GM12878 (cell line): ENCODE measurements at regions not wholly inside any gene's neighbourhood (a gene's known extent, or its start where the extent isn't known, plus 50 kb on each side); places are given as distances from the start of the nearest gene placed in this dataset.

Experiments
- ATAC-seq: fragments of 200-7000 bp; cut with Tn5 transposase; 3 replicates; pipeline ENCODE4 v1.9.1; 2020; ENCODE audit warnings: mild to moderate bottlenecking, moderate library complexity
- BruUV-seq: library from RNA; stranded (reverse); fragments of 400-500 nt; replicated peaks from 2 replicates; lab custom pipeline; 2021; lab: Mats Ljungman, UMichigan
- CTCF ChIA-PET: fragments of 300-600 bp; sonication (Branson Sonifier 250); formaldehyde crosslinking; extraction: SDS; loops from one replicate; lab custom pipeline; 2021; ENCODE audit warnings: inconsistent platforms; lab: Yijun Ruan, JAX
- POLR2A ChIA-PET: fragments of 350-600 bp; formaldehyde crosslinking; extraction: SDS; loops from one replicate; lab custom pipeline; 2021; ENCODE audit warnings: inconsistent platforms; lab: Charles Lee
- RAD21 ChIA-PET: fragments of 300-600 bp; sonication (Branson Sonifier 250); formaldehyde crosslinking; loops from one replicate; lab custom pipeline; 2023; ENCODE audit warnings: antibody characterized with exemption; ENCODE audit not compliant: unreplicated experiment; lab: Charles Lee
- SMC1A ChIA-PET: fragments of 300-600 bp; sonication (Branson Sonifier 250); formaldehyde crosslinking; loops from one replicate; lab custom pipeline; 2023; ENCODE audit not compliant: unreplicated experiment, uncharacterized antibody; lab: Charles Lee
- DNase-seq: peaks from one replicate; pipeline ENCODE4 v3.0.0-alpha.2; 2011; ENCODE audit warnings: low read depth, low spot score
- FAIRE-seq: peaks from 3 replicates; lab custom pipeline; 2011; peaks lifted over from hg19 to GRCh38; lab: Jason Lieb, UNC
- H2AFZ ChIP-seq: 2 replicates; pipeline ENCODE4 v1.6.0; 2011; ENCODE audit warnings: low read depth, low read length, control low read depth; ENCODE audit not compliant: control insufficient read depth
- H3K27ac ChIP-seq: 2 replicates; pipeline ENCODE4 v1.5.1; 2011; ENCODE audit warnings: control low read depth; ENCODE audit not compliant: control insufficient read depth, insufficient read depth
- H3K27me3 ChIP-seq, 2 experiments: replicated peaks in 1 of 2; 2 replicates each; pipeline versions ENCODE4 v1.6.0 to v1.6.1; 2011; ENCODE audit warnings: low read length in 1 of 2; ENCODE audit not compliant: control insufficient read depth in 2 of 2, insufficient read depth in 2 of 2
- H3K36me3 ChIP-seq, 2 experiments: 2 replicates each; pipeline ENCODE4 v1.5.1; 2011; ENCODE audit warnings: low read length in 1 of 2; ENCODE audit not compliant: control insufficient read depth in 2 of 2, insufficient read depth in 2 of 2
- H3K4me1 ChIP-seq: 2 replicates; pipeline ENCODE4 v1.6.1; 2011; ENCODE audit warnings: mild to moderate bottlenecking, low read length, moderate library complexity, mixed read lengths; ENCODE audit not compliant: control insufficient read depth, insufficient read depth
- H3K4me2 ChIP-seq: 2 replicates; pipeline ENCODE4 v1.6.0; 2011; ENCODE audit warnings: control low read depth; ENCODE audit not compliant: control insufficient read depth, insufficient read depth
- H3K4me3 ChIP-seq: fragments of 200-600 bp; sonication (generic); 2 replicates; pipeline ENCODE4 v1.5.1; 2016
- H3K79me2 ChIP-seq: 2 replicates; pipeline ENCODE4 v1.6.0; 2011; ENCODE audit warnings: low read length; ENCODE audit not compliant: control insufficient read depth, insufficient read depth
- H3K9ac ChIP-seq: 2 replicates; pipeline ENCODE4 v1.8.0; 2011; ENCODE audit warnings: low read length, control low read depth, mixed read lengths; ENCODE audit not compliant: control insufficient read depth, insufficient read depth
- H3K9me3 ChIP-seq: replicated peaks from 3 replicates; pipeline ENCODE4 v1.5.1; 2011; ENCODE audit warnings: mild to moderate bottlenecking, low read length; ENCODE audit not compliant: control insufficient read depth, insufficient read depth
- H4K20me1 ChIP-seq: 2 replicates; pipeline ENCODE4 v1.6.0; 2011; ENCODE audit not compliant: control insufficient read depth, insufficient read depth
- BMI1 ChIP-seq: fragments of 450-650 bp; IDR thresholded peaks from 2 replicates; pipeline ENCODE4 v1.6.1; 2016; ENCODE audit warnings: mild to moderate bottlenecking, moderate library complexity, borderline replicate concordance
- NFYB ChIP-seq: IDR thresholded peaks from 2 replicates; pipeline ENCODE4 v1.6.1; 2011; ENCODE audit warnings: low read depth, mild to moderate bottlenecking, low read length, improper control_type of control experiment, moderate library complexity; ENCODE audit not compliant: insufficient read depth
- TARDBP ChIP-seq: IDR thresholded peaks from 2 replicates; pipeline ENCODE4 v1.6.1; 2016; ENCODE audit warnings: borderline replicate concordance
- YBX1 ChIP-seq: fragments of 450-650 bp; IDR thresholded peaks from 2 replicates; pipeline ENCODE4 v1.6.1; 2016; ENCODE audit warnings: antibody characterized with exemption
- YY1 ChIP-seq: IDR thresholded peaks from 2 replicates; pipeline ENCODE4 v1.6.1; 2011; ENCODE audit warnings: low read depth, mild to moderate bottlenecking, low read length
- ZBTB11 ChIP-seq: fragments of 450-650 bp; formaldehyde crosslinking; IDR thresholded peaks from 2 replicates; pipeline ENCODE4 v1.5.0; 2022; ENCODE audit warnings: mild to moderate bottlenecking, missing genetic modification characterization
- ZNF217 ChIP-seq: fragments of 450-650 bp; IDR thresholded peaks from 2 replicates; pipeline ENCODE4 v1.6.1; 2017; ENCODE audit warnings: antibody characterized with exemption, mild to moderate bottlenecking
- WGBS: methylation state at CpG from one replicate; pipeline ENCODE4 v1.1.6; 2016; ENCODE audit warnings: low lambda C conversion rate; ENCODE audit not compliant: insufficient replicate concordance, insufficient coverage; ENCODE audit errors: missing lambda C conversion rate; 5-methylcytosine and 5-hydroxymethylcytosine counted together
- in situ Hi-C: fragments of 300-500 bp; cut with MboI; formaldehyde crosslinking; loops from 9 replicates; pipeline ENCODE4 v1.14.3; 2018; ENCODE audit warnings: mixed read lengths
- intact Hi-C: fragments of 100-400 bp; cut with micrococcal nuclease; formaldehyde crosslinking; loops from one replicate; pipeline ENCODE4 v1.14.2; 2022; ENCODE audit not compliant: unreplicated experiment
- TF ChIP-seq, protein P1 (sequence below): IDR thresholded peaks from 2 replicates; pipeline ENCODE4 v1.6.1; 2011; ENCODE audit warnings: low read depth, mild to moderate bottlenecking, low read length, moderate library complexity, borderline replicate concordance; ENCODE audit errors: extremely low read depth
- TF ChIP-seq, protein P2 (sequence below): fragments of 450-650 bp; IDR thresholded peaks from 2 replicates; pipeline ENCODE4 v1.6.1; 2017; ENCODE audit warnings: mild to moderate bottlenecking, low read depth, inconsistent platforms; ENCODE audit not compliant: poor library complexity, severe bottlenecking
- TF ChIP-seq, protein P3 (sequence below): IDR thresholded peaks from 2 replicates; pipeline ENCODE4 v1.6.1; 2012; ENCODE audit warnings: low read depth, low read length, improper control_type of control experiment

- in situ Hi-C loops, result no loop called here
- Histone ChIP-seq H3K9me3 (no peaks in the 10 kb centered on the region), H3K4me1 (no peaks in the 10 kb centered on the region), H3K9ac (no peak overlapping the region), H2AFZ (no peak overlapping the region), H3K27ac (no peak overlapping the region), H3K4me3 (no peak overlapping the region)
- POLR2A ChIA-PET, result no interaction called here
- no peak for FAIRE-seq
- 51% methylated on average over 10 of the region's 12 CpGs for WGBS
- SMC1A ChIA-PET, result no interaction called here
- intact Hi-C loops, result no loop called here
- RAD21 ChIA-PET, result no interaction called here
- CTCF ChIA-PET, result no interaction called here
- TF ChIP-seq, protein P1, sequence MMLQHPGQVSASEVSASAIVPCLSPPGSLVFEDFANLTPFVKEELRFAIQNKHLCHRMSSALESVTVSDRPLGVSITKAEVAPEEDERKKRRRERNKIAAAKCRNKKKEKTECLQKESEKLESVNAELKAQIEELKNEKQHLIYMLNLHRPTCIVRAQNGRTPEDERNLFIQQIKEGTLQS, result no peak
- TF ChIP-seq, protein P2, sequence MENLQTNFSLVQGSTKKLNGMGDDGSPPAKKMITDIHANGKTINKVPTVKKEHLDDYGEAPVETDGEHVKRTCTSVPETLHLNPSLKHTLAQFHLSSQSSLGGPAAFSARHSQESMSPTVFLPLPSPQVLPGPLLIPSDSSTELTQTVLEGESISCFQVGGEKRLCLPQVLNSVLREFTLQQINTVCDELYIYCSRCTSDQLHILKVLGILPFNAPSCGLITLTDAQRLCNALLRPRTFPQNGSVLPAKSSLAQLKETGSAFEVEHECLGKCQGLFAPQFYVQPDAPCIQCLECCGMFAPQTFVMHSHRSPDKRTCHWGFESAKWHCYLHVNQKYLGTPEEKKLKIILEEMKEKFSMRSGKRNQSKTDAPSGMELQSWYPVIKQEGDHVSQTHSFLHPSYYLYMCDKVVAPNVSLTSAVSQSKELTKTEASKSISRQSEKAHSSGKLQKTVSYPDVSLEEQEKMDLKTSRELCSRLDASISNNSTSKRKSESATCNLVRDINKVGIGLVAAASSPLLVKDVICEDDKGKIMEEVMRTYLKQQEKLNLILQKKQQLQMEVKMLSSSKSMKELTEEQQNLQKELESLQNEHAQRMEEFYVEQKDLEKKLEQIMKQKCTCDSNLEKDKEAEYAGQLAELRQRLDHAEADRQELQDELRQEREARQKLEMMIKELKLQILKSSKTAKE, result no peak
- TF ChIP-seq YBX1 (no peak), ZBTB11 (CRISPR knock-in tag) (no peak), ZNF217 (no peak), TARDBP (no peak), NFYB (no peak), BMI1 (no peak), YY1 (no peak)
- TF ChIP-seq, protein P3, sequence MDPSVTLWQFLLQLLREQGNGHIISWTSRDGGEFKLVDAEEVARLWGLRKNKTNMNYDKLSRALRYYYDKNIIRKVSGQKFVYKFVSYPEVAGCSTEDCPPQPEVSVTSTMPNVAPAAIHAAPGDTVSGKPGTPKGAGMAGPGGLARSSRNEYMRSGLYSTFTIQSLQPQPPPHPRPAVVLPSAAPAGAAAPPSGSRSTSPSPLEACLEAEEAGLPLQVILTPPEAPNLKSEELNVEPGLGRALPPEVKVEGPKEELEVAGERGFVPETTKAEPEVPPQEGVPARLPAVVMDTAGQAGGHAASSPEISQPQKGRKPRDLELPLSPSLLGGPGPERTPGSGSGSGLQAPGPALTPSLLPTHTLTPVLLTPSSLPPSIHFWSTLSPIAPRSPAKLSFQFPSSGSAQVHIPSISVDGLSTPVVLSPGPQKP, result no peak
- TF ChIP-seq, all 136 proteins: peak for 0
- DNase-seq (no peak), ATAC-seq (no peak)
- Histone ChIP-seq H3K4me2 (no peak overlapping the region), H3K79me2 (no peaks in the 10 kb centered on the region), H3K36me3 (no peaks in the 10 kb centered on the region), H3K27me3 (peaks cover 0 to 3% of the 10 kb centered on the region in 2 experiments; a peak in 2 of 4 replicates), H4K20me1 (no peaks in the 10 kb centered on the region)
- no TSS peak for BruUV-seq
These were observed 167.0 kb downstream of the NUFIP1 start for GRCh38 chr13:44822291-44822690.
